SIG-M5 treated with dmso at 0.1 percent for 504 hours (cell line): ENCODE measurements at regions not wholly inside any gene's neighbourhood (a gene's known extent, or its start where the extent isn't known, plus 50 kb on each side); places are given as distances from the start of the nearest gene placed in this dataset.

Experiments used
- DNase-seq: peaks from one replicate; lab custom pipeline; 2025; ENCODE audit not compliant: unreplicated experiment; lab: John Stamatoyannopoulos, UW

- DNase-seq: no peak
Observed at GRCh38 chr18:44186001-44186400, 494.7 kb upstream of the SETBP1 start.

DNA sequence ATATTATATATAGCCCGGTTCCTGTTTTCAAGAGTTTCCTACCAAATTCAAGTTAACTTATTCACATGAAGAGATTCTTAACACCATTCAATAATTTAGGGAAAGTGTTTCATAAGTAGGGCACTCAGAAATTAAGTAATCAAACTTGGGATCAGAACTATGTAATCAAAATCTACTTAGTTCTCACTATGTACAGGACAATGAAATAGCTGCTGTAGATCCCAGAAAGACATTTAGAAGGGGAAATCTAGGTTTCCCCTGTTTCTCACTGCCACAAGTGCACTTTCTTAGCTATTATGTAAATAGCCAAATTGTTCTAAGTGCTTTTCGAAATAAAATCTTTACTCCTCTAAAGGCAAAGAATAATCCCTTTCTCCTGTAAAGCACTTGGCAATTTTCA lies 493.6 kb upstream of the SETBP1 start:
- no peak for DNase-seq

DNA sequence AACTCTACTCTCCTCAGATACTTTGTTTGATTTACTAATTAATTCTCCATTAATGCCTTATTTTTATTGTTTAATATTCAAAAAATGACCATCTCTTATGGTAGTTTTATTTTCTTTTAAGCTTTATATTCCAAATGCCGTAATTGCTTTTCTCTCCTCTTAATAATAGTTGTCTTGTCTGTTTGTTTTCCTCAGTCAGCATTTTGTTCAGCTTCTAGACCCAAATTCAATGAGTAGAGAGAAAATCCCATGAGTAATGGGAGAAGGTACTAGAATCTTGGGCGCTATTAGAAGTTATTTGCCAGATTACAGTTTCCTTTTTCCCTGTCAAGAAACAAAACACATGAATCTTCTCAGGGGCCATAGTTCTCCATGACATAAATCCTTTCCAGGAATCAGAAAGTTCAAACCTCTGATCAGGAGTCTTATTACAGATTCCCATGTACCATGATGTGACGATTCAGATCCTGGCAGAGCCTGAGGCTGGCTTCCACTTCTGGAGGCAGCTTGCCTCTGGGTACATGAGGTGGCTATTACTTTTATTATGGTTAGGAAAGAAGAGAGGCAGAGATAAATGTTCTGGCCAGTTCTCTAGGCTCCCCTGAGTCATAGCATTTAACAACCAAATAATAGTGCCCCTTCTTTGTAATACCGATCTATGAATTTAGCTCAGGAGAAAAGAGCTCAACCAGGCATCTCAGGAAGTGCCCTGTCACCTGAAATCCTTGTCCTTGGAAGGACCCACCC lies 485.1 kb upstream of the SETBP1 start:
- DNase-seq: no peak

DNA sequence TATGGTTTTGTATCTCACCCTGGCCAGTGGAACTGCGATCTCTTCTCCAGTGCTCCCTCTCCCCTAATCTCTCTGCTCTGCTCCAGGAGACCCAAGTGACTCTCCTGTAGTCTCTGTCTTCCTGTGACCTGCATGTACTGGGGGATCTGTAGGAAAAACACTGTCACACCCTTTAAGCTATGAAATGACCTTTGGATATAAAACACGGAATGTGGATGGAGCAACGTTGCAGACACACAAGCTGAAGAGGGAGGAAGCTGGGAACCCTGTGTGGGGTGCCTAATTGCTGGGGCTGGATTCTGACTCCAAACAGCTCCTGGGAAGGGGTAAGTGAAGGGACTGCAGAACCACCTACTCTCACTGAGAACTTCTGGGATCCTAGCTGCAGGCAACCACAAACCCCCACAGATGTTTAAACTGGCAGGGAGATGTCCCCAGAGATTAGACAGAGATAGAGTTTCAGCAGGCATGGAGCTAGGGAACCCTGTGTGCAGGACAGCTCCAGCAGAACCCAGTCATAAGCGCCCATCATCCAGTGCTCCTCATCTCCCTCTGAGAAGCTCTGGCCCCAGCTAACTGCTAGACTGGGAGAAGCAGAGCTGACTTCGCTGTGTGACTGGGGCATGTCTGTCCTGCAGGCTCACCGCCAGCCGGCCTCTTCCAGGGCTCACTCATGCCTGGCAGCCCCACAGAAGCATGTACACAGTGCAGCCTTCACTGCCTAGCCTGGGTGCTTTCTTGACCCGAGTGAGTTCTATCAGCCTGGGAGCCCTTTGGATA lies 482.7 kb upstream of the SETBP1 start:
- no peak for DNase-seq

GRCh38 chr18:44198612-44199284 lies 481.9 kb upstream of the SETBP1 start:
- no peak for DNase-seq

GRCh38 chr18:44213293-44213692 lies 467.4 kb upstream of the SETBP1 start:
- DNase-seq: no peak

- no peak for DNase-seq
Observed at GRCh38 chr18:44214396-44214795, 466.3 kb upstream of the SETBP1 start.

- DNase-seq: no peak
Observed at GRCh38 chr18:44216169-44216568, 464.5 kb upstream of the SETBP1 start.

- DNase-seq: no peak
Observed at GRCh38 chr18:44227501-44227900, 453.2 kb upstream of the SETBP1 start.

DNA sequence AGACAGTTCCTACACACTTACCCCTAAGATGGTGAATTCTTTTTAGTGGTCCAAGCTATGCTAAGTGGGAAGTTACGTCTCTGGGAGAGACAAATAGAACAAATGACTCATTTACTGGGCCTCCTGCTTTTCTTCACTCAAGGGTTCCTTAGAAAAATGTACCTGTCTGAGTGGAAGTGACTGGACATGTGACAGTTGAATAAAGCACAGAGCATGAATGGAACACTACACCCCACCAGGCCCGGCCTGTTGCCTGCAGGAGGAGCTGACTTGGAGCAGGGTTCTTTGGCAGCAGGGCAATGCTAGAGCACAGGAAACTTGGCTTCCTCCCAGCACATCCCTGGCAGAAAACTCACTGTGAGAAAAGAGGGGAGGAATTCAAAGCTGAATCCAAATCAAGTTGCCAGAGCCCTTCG lies 451.0 kb upstream of the SETBP1 start:
- no peak for DNase-seq

DNA sequence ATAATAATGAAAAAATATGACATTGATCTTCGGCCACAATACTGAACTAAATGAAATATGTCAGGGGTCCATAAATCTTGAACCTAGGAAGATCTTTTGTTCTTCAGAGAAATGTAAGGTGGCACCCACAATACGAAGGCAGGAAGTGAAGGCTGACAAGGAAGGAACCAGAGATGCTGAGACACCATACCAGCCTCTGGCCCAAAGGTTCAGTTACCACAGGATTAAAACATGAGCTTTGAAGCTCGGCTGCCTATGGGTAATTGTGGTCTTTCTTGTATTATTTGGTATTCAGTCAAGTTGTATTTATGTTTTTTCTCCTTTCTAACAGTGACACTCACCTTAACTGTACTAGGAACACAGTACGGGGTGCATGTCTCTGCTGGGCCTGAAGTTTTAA lies 448.8 kb upstream of the SETBP1 start:
- DNase-seq: no peak

GRCh38 chr18:44232500-44232899 lies 448.2 kb upstream of the SETBP1 start:
- DNase-seq: no peak

DNA sequence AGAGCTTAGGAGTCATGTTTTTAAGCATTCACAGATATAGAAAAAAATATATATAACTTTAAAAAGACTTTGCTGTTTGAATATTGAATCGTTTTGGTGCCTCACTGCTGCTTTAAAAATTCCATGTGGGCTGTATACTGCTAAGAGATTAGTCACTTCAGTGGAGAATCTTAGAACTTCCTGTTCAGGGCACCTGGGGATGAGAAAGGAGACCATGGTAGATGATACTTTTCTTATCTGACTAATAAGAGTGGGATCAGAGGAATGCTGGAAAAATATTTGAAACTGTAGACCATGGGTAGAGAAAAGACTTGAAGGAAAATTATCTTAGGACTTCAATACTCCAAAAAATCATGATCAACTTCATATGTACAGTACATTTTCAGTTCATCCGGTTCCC lies 442.2 kb upstream of the SETBP1 start:
- no peak for DNase-seq

DNA sequence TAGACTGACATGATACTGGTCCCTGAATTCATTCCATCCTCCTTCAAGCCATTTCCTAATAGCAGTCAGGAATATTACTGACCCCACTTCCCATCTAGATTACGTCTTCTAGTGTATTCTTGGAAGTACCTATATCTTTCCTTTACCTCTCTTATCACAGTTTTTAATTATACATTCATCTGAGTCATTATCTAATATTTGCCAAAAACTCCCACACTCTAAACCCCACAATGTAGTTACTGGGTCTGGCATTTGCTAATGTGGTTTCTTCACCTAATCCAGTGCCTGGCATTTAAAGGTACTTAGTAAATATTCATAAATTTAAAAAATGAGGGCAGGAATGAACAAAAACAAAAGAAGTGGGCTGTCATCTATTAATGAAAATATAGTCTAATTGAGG lies 441.8 kb upstream of the SETBP1 start:
- DNase-seq: no peak

GRCh38 chr18:44241020-44241419 lies 439.7 kb upstream of the SETBP1 start:
- no peak for DNase-seq

GRCh38 chr18:44245019-44245418 lies 435.7 kb upstream of the SETBP1 start:
- no peak for DNase-seq

DNA sequence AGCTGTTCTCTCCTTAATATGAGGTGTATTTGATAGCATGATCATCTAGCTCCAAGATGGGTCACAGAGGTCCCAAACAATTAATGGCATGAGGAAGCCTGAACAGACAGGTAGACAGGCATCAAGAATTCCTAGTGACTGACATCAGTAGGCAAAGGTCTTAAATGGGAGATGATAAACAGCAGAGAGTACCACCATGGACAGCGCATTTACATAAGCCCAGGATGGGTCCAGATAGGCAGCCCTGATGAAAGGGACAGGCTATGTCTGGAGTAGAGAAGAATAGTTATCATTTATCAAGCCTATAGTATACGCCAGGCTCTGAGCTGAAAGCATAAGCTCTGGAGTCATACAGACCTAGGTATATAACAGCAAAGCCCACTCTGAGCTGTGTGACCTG lies 434.7 kb upstream of the SETBP1 start:
- no peak for DNase-seq

GRCh38 chr18:44258086-44258485 lies 422.6 kb upstream of the SETBP1 start:
- no peak for DNase-seq

DNA sequence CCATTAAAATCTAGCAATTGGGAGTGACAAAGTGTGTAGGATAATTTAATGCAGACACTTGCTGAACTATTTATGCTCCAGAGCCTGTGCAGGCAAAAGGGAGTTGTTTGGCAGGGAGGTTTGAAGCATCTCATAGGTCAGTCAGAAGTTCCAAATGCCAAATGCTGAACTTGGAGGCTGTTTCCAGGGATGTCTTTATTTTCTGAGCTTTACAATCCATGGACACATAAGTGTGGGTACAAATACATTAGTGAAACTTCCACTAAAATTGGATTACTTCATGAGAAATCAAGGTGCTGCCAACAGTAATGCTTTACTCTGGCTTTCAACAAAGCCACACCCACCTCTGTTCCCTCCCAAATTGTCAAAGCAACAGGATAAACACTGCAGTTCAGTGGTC lies 422.1 kb upstream of the SETBP1 start:
- DNase-seq: no peak

DNA sequence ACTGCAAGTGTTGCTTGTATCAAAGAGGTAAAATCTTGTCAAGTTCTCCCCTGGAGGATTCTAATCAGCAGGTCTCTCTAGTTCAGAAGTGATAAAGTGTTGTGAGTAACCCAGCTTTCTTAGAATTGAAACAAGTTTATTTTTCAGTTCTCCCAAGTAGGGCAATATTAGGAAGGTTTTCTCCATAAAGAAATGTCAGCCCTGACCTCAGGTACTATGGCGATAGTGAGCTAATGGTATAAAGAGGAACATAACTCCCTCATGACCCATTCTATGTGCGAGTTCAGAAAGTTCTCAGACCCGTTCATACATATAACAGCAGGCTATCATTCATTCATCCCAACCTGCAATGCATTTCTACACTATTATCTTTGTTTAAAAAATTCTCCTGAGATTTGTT lies 421.1 kb upstream of the SETBP1 start:
- DNase-seq: no peak

- no peak for DNase-seq
Observed at GRCh38 chr18:44265437-44265836, 415.3 kb upstream of the SETBP1 start.

DNA sequence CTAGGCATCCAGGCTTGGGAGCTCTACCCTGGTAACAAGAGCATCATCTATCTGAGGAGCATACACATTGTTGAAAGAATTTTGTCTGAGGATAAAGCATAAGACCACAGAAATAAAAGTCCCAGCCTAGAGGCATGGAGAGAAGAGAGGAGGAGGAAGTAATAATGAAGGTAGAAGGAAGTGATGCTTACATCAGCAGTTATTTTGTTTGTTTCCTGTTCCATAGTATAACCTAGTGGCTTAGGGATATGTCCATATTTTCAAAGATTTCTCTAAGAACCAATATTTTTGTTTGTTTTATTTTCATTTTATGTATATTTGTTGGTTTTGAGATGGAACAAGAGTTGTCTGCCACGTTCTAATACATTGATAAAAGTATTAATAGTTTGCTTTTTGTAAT lies 407.4 kb upstream of the SETBP1 start:
- no peak for DNase-seq
